ENCODE measurements at regions not wholly inside any gene's neighbourhood (a gene's known extent, or its start where the extent isn't known, plus 50 kb on each side); places are given as distances from the start of the nearest gene placed in this dataset.

DNA sequence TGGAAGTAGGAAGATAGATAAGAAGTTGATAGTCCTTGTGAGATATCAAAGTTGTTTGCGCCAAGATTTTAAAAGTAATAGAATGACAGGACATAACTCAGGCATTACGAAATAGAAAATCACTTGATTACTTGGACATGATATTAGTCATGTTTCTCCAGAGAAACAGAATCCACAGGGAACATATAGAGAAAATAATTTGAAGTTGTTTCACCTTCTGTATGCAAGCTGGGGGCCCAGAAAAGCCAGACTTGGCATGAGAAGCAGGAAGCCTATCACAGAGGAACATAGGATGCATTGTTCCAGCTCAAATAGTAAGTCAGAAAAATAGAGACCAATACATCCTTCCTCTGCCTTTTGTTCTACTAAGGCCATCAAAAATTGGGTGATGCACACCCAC is 715.9 kb downstream of the TECRL start:
- Mint-ChIP-seq H3K9me3 (peaks cover 2 to 15% (median 5%) of the 10 kb centered on the region in 3 donors), H3K4me1 (no peaks in the 10 kb centered on the region), H3K36me3 (no peaks in the 10 kb centered on the region), H3K27ac (no peak overlapping the region), H3K27me3 (no peaks in the 10 kb centered on the region), H3K4me3 (no peak overlapping the region)

DNA sequence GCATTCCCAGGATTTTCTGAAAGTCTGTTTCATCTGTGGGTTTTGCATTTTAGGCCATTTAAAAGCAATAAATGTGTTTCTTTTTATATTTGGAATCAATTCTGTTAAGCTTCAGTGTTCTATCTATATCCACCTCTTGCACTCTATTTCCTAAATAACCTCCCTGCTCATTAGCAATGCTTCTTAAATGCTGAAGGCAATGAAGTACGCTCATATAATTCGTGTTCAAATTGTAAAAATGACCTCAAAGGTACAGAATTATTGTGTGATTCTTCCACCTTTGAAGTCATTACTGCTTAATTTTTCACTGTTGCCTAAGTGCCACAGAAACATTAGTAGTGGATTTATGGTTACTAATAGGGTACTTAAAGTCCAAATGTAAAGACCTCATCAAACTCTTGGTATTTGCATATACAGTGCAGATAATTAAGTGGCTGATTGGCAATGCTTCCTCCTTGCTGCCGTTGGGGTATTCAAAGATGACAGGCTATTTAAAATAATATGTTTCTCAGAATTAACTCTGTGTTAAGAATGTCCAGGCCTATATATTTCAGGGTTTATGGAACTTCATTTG is 730.8 kb downstream of the TECRL start:
- no peak overlapping the region for H3K27ac Mint-ChIP-seq
- H3K36me3 Mint-ChIP-seq = no peaks in the 10 kb centered on the region
- no peaks in the 10 kb centered on the region for H3K4me1 Mint-ChIP-seq
- peaks cover 0 to 8% (median 2%) of the 10 kb centered on the region in 3 donors for H3K9me3 Mint-ChIP-seq
- no peaks in the 10 kb centered on the region for H3K27me3 Mint-ChIP-seq
- H3K4me3 Mint-ChIP-seq = no peak overlapping the region

DNA sequence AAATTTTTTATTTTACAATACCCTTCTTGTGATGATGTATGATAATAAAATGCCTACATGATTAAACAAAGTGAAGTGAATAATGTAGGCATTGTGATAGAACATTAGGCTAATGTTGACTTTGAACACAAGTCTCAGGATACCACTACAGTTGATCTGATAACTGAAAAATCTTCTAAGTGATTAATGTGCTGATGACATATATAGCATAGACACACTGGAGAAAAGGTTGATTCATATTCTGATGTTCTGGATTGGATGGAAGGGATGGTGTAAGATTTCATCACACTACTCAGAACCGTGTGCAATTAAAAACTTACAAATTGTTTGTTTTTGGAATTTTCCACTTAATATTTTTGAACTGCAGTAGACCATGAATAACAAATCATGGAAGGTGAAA is 738.5 kb downstream of the TECRL start:
- H3K4me1 Mint-ChIP-seq = no peaks in the 10 kb centered on the region
- H3K36me3 Mint-ChIP-seq = no peaks in the 10 kb centered on the region
- no peaks in the 10 kb centered on the region for H3K27me3 Mint-ChIP-seq
- peaks cover 0 to 4% (median 2%) of the 10 kb centered on the region in 3 donors for H3K9me3 Mint-ChIP-seq
- H3K4me3 Mint-ChIP-seq = no peak overlapping the region
- H3K27ac Mint-ChIP-seq = no peak overlapping the region

DNA sequence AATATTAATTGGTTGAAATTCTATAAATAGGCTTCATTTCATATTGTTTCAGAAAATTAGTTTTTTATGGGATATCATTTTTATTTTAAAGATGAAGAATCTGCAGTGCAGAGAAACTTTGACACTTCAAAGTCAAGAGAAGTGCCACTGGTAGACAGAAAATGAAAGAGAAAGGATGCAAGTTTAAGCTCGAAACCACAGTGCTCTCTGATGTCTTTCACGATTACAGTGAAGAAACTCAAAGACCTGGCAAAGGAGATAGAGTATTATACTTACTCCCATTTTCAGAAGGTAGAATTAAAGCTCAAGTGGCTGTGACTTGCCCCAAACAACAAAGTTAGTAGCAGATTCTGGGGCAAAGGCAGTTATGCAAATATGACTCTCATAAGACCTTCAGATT is 745.4 kb downstream of the TECRL start:
- no peaks in the 10 kb centered on the region for H3K36me3 Mint-ChIP-seq
- H3K9me3 Mint-ChIP-seq = peaks cover 2 to 12% (median 3%) of the 10 kb centered on the region in 3 donors

DNA sequence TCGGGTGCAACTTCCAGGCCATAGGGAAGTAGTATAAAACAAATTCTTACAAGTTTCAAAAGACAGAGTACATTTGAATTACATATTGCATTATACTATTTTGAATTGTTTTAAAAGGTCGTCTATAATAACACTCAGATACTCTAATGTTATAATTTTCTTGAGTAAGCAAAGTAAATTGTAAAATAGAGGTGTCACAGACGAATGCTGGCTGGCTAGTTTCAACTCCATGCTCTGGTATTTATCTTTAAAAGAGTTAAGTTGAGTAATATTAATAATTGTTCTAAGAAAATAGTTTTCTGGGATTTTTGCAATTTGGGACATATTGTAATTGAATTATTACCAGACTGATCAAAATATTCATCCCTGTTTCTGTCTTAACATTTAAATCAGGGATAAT is 764.9 kb downstream of the TECRL start:
- Mint-ChIP-seq H3K9me3 (peaks cover 0 to 5% (median 0%) of the 10 kb centered on the region in 3 donors), H3K4me1 (no peaks in the 10 kb centered on the region), H3K36me3 (no peaks in the 10 kb centered on the region), H3K27me3 (no peaks in the 10 kb centered on the region), H3K4me3 (no peak overlapping the region), H3K27ac (no peak overlapping the region)

More for the DNA sequence above, 745.4 kb downstream of the TECRL start:
- Mint-ChIP-seq H3K27ac (no peak overlapping the region), H3K4me3 (no peak overlapping the region), H3K27me3 (no peaks in the 10 kb centered on the region), H3K4me1 (no peaks in the 10 kb centered on the region)

DNA sequence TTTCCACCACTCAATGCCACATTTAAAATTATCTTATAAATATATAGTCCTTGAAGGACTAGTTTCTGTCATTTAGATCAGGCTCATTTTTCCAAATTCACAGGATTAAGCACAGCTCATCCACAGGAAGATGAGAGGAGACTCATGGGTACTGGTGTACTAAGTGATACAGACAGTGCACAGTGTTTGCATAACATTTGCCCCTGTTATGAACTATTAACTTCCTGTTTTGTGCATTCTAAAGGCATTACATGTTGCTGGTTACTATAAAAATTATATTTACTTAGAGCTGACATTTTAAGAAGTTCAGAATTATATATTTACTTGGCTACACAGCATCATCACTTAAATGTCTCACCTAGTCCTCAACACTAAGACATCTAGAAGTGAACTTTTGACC is 772.0 kb downstream of the TECRL start:
- H3K36me3 Mint-ChIP-seq = no peaks in the 10 kb centered on the region
- no peak overlapping the region for H3K4me3 Mint-ChIP-seq
- no peaks in the 10 kb centered on the region for H3K4me1 Mint-ChIP-seq
- H3K27me3 Mint-ChIP-seq = no peaks in the 10 kb centered on the region
- H3K9me3 Mint-ChIP-seq = peaks cover 0 to 5% (median 4%) of the 10 kb centered on the region in 3 donors
- no peak overlapping the region for H3K27ac Mint-ChIP-seq

DNA sequence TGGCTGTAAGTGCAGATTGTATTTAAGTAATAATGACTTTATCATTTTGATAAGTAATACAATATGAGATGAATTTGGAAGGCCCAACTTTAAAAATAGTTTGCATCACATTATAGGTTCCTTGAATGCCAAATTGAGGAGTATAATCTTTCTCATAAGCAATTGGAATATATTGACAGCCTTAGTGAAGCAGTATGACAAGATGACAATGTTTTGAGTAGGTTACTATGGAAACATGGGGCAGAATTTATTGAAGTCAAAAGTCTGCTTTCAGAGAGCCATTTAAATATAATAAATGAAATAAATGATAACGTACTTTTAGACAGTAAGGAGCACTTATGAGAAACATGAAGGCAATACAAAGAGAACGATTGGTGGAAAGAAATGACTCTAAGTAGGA is 776.4 kb downstream of the TECRL start:
- Mint-ChIP-seq H3K36me3 (no peaks in the 10 kb centered on the region), H3K27ac (no peak overlapping the region), H3K4me3 (no peak overlapping the region), H3K27me3 (no peaks in the 10 kb centered on the region), H3K4me1 (no peaks in the 10 kb centered on the region), H3K9me3 (peaks cover 4 to 5% (median 4%) of the 10 kb centered on the region in 3 donors)

DNA sequence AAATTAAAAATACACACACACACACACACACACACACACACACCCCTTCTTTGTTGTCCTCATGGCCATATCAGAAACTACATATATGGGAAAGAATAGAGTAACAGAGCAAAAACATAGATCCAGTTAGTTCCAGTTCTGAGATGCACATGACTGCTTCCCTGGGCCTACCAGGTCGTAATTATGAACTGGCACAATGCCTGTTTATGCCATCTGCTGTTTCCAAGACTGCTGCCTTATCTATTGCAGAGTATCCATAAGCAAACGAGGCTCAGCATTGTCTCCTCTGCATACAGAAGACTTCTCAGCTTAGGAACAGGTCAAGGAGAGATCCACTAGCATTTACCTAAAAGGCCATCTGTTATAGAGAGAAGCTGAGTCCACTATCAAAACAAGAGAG is 789.0 kb downstream of the TECRL start:
- no peaks in the 10 kb centered on the region for H3K27me3 Mint-ChIP-seq
- H3K4me1 Mint-ChIP-seq = no peaks in the 10 kb centered on the region
- H3K27ac Mint-ChIP-seq = no peak overlapping the region
- no peaks in the 10 kb centered on the region for H3K36me3 Mint-ChIP-seq
- peaks cover 0 to 2% (median 2%) of the 10 kb centered on the region in 3 donors for H3K9me3 Mint-ChIP-seq
- no peak overlapping the region for H3K4me3 Mint-ChIP-seq

DNA sequence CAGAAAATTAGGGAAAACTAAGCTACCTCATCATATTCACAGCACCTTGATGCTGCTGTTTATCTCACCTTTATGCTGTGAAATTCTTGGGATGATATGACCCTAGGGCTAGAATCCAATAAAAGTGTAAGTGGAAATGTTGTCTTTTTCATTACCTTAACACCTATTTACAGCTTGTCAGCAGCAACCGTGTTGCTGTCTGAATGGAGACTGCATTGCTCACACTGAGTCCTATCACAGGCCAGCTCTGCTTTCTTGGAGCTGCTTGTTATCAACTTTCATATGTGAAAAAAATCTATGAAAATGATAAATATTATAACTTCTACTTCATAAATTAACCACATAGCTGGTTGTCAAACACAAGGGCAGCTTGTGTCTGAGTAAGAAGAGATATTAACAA is 789.5 kb downstream of the TECRL start:
- Mint-ChIP-seq H3K4me3 (no peak overlapping the region), H3K27ac (no peak overlapping the region), H3K4me1 (no peaks in the 10 kb centered on the region)

DNA sequence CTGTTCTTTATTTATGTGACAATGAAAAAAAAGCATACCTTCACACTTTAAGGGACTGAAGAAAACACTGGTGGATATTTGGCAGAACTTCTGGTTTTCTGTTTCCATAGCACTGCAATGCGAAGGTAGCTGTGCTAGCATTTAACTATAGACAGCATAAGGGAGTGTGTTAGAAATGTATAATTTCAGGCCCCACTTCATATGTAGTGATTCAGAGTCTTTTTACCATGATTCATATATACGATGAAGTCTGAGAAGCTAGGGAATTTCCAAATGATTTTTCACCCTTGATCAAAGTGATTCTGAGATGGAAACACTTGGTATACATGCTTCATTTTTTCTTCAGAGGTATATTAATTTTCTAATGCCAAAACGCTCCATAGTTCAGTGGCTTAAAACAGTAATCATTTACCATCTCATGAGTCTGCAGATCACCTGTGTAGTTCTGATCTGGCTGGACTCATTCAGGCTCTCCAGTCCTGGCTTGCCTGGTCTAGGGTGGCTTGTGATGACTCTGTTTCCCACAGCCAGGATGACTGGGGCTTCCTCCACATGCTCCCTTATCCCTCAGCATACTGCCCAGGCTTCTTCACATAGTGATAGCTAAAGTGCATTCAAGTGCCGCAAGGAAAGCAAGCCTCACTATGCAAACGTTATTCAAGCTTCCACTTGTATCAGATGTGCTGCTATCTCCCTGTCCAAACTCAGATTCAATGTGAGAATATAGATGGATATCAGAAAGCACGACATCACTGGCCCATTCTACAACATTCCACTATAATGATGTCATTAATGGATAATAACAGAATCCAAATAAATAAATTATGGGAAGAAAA is 790.1 kb downstream of the TECRL start:
- Mint-ChIP-seq H3K4me3 (no peak overlapping the region), H3K36me3 (no peaks in the 10 kb centered on the region), H3K4me1 (no peaks in the 10 kb centered on the region), H3K9me3 (peaks cover 0 to 2% (median 2%) of the 10 kb centered on the region in 3 donors), H3K27me3 (no peaks in the 10 kb centered on the region), H3K27ac (no peak overlapping the region)

More for the DNA sequence above, 789.5 kb downstream of the TECRL start:
- H3K27me3 Mint-ChIP-seq = no peaks in the 10 kb centered on the region
- H3K36me3 Mint-ChIP-seq = no peaks in the 10 kb centered on the region
- peaks cover 0 to 2% (median 2%) of the 10 kb centered on the region in 3 donors for H3K9me3 Mint-ChIP-seq

DNA sequence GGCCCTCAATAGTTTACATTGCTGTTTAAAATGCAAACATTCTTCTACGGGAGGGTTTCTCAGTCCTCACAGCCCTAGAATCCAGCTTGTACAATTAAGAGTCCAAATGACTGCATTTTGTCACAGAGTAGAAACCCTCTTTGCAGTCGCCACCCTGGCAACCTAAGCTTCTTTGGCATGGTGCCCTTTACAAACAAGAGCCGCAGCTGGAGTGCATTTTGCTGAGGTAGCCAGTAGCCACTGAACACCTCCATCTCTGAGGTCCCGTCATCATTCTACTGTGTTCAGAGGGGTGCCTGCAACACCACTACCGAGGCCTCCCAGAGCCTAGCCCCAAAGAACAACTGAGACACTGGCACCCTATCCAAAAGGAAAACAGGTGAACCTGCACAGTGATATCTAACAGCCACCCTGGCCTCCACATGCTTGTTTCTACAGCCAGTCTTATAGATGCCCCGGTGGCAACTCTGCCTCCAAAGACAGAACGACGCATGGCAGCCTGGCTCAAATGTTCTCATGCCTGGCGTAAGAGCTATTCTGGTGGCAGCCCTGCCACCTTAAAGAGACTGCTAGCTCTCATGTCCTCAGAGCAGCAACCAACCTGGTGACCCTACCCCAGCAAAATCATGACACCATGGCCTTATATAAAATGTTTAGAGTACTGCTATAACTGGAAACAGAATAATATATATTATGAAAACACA is 801.9 kb downstream of the TECRL start:
- Mint-ChIP-seq H3K9me3 (peaks cover 3 to 8% (median 6%) of the 10 kb centered on the region in 3 donors), H3K4me1 (no peaks in the 10 kb centered on the region)

DNA sequence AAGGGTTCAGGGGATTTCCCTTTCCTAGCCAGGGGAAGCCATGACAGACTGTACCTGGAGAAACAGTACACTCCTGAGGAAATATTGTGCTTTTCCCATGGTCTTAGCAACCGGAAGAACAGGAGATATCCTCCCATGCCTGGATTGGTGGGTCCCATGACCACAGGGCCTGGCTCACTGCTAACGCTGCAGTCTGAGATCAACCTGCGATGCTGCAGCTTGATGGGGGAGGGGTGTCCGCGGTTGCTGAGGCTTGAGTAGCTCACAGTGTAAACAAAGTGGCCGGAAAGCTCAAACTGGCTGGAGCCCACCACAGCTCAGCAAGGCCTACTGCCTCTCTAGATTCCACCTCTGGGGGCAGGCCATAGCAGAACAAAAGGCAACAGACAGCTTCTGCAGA is 819.5 kb downstream of the TECRL start:
- Mint-ChIP-seq H3K36me3 (no peaks in the 10 kb centered on the region), H3K9me3 (peaks cover 4 to 11% (median 9%) of the 10 kb centered on the region in 3 donors), H3K4me1 (peaks cover 0 to 4% (median 0%) of the 10 kb centered on the region in 3 donors), H3K27me3 (no peaks in the 10 kb centered on the region), H3K27ac (no peak overlapping the region), H3K4me3 (no peak overlapping the region)

More for the DNA sequence above, 801.9 kb downstream of the TECRL start:
- Mint-ChIP-seq H3K36me3 (no peaks in the 10 kb centered on the region), H3K27ac (no peak overlapping the region), H3K4me3 (no peak overlapping the region), H3K27me3 (no peaks in the 10 kb centered on the region)

DNA sequence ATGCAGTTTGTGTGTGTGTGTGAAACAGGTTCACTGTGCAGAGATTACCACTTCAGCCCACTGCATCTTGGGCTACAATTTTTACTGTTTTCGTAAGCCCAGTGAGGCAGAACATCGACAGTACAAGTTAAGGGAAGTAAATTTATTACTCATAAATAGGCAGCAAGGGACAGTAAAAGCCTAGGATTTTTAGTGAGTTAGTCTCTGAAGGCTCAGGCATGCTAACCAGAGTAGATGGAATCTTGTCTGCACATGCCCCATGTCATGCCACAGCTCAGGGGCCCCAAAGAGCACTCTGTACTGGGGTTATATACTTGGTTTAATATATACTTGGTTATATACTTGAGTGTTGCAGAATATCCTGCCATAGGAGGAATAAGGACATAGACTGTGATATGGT is 825.7 kb downstream of the TECRL start:
- H3K36me3 Mint-ChIP-seq = no peaks in the 10 kb centered on the region
- H3K27ac Mint-ChIP-seq = no peak overlapping the region
- no peaks in the 10 kb centered on the region for H3K4me1 Mint-ChIP-seq
- H3K9me3 Mint-ChIP-seq = peaks cover 0 to 7% (median 6%) of the 10 kb centered on the region in 3 donors
- H3K4me3 Mint-ChIP-seq = no peak overlapping the region
- no peaks in the 10 kb centered on the region for H3K27me3 Mint-ChIP-seq

DNA sequence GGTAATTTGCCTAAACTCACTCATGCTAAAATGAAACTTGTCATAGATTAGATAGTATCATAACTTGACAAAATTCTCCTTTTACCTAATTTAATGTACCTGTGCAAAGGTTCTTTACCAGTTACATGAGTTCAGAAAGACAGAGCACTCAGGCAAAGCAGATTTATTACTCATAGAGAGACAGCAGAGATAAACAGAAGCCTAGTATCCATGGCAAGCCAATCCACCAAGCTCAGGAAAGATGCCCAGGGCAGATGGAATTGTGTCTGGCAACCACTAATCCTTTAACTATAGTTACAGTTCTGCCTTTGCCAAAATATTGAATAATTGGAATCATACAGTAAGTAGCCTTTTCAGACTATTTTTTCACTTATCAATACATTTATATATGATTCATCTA is 826.2 kb downstream of the TECRL start:
- H3K4me1 Mint-ChIP-seq = no peaks in the 10 kb centered on the region
- no peak overlapping the region for H3K27ac Mint-ChIP-seq
- H3K36me3 Mint-ChIP-seq = no peaks in the 10 kb centered on the region
- H3K4me3 Mint-ChIP-seq = no peak overlapping the region
- H3K27me3 Mint-ChIP-seq = no peaks in the 10 kb centered on the region
- peaks cover 3 to 6% (median 6%) of the 10 kb centered on the region in 3 donors for H3K9me3 Mint-ChIP-seq

DNA sequence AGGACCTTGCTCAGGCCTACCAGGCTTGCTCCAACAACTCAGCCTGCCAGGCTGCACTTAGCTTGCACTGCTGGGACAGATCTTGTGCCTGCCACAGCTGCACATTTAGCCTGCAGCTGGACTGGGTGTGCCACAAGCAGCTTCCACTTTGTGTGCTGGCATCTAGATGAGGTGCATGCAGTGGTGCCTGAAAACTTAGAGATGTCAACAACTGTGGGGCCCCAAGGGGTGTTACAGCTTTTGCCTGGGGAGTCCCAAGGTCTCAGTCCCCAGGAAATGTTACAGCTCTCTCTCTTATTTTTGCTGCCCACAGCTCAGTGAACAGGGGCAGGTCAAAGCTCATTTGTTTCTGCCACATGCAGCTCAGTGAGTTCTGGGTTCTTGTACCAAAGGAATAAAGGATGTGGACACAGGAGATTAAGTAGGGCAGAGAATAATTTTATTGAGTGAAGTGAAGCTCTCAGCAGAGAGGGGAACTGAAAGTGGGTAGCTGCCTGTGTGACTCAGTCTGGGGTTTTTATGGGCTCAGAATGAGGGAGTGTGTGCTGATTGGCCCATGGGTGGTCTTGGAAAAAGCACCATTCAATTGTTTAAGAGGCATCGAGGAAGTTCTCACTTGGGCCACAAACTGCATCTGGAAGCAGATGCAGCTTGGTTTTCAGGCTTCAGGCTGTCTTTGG is 828.3 kb downstream of the TECRL start:
- peaks cover 4 to 8% (median 7%) of the 10 kb centered on the region in 3 donors for H3K9me3 Mint-ChIP-seq
- H3K36me3 Mint-ChIP-seq = no peaks in the 10 kb centered on the region
- no peaks in the 10 kb centered on the region for H3K27me3 Mint-ChIP-seq
- H3K4me1 Mint-ChIP-seq = no peaks in the 10 kb centered on the region
- H3K4me3 Mint-ChIP-seq = no peak overlapping the region
- H3K27ac Mint-ChIP-seq = no peak overlapping the region
